ENCODE measurements at regions not wholly inside any gene's neighbourhood (a gene's known extent, or its start where the extent isn't known, plus 50 kb on each side); places are given as distances from the start of the nearest gene placed in this dataset.
A peak's percentile ranks its signal among the peaks of the same experiment; 100 is the strongest.

DNA sequence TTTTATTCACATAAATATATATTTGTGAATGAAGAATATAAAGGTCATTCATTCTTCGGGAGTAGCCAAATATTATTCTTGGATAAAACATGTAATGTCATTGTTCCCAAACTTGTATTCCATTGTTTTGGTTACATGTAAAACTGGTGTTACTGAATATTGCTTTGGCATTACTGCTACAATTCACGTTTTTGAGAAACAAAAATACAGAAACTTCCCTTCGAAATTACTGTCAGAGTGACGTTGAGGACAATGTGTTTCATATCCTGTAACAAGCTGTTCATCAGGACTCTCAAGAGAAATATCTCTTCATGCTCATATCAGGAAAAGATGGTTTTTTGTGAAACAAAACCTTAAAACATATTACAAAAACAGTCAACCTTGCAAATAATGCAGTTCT lies 258.9 kb upstream of the DDX53 start:
- Histone ChIP-seq H3K4me1 (no peaks in the 10 kb centered on the region), H3K4me3 (no peak overlapping the region), H3K36me3 (no peaks in the 10 kb centered on the region), H3K27ac (no peak overlapping the region), H3K27me3 (no peaks in the 10 kb centered on the region), H3K9me3 (no peaks in the 10 kb centered on the region)
- intact Hi-C loops (cut with DNase I; ENCODE audit: low total_unique reads) (no loop called here), in situ Hi-C loops (cut with MboI; ENCODE audit: low sequenced_read_pairs in 4 of 4) (no loop called here)
- DNase-seq (no peak), ATAC-seq (no peak)
- no peak for TF ChIP-seq POLR2A (IDR thresholded peaks at IDR 0.05)

DNA sequence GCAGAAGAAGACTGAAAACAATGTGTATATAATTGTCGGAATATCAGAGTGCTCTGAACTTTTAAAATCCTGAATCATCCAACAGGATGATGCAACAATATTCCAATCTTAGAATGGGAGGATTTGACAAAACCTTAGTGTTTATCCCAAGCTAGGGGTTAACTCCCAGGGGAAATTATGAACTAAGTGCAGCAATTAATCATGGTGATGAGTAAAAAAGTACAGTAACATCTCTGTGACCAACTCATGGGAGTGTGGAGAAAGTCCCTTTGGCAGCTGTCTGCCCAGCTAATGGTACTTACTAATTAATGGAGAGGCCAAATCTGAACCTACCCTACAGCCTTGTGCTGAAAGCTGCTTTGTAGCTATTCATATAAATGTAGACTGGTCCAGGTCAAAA lies 257.6 kb upstream of the DDX53 start:
- TF ChIP-seq, protein P1, sequence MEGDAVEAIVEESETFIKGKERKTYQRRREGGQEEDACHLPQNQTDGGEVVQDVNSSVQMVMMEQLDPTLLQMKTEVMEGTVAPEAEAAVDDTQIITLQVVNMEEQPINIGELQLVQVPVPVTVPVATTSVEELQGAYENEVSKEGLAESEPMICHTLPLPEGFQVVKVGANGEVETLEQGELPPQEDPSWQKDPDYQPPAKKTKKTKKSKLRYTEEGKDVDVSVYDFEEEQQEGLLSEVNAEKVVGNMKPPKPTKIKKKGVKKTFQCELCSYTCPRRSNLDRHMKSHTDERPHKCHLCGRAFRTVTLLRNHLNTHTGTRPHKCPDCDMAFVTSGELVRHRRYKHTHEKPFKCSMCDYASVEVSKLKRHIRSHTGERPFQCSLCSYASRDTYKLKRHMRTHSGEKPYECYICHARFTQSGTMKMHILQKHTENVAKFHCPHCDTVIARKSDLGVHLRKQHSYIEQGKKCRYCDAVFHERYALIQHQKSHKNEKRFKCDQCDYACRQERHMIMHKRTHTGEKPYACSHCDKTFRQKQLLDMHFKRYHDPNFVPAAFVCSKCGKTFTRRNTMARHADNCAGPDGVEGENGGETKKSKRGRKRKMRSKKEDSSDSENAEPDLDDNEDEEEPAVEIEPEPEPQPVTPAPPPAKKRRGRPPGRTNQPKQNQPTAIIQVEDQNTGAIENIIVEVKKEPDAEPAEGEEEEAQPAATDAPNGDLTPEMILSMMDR (IDR thresholded peaks at IDR 0.05 in 4 of 5, conservative IDR thresholded peaks at IDR 0.05 in 1 of 5), result no peak
- TF ChIP-seq POLR2A (IDR thresholded peaks at IDR 0.05), result no peak
- intact Hi-C loops (cut with DNase I; ENCODE audit: low total_unique reads), result no loop called here

DNA sequence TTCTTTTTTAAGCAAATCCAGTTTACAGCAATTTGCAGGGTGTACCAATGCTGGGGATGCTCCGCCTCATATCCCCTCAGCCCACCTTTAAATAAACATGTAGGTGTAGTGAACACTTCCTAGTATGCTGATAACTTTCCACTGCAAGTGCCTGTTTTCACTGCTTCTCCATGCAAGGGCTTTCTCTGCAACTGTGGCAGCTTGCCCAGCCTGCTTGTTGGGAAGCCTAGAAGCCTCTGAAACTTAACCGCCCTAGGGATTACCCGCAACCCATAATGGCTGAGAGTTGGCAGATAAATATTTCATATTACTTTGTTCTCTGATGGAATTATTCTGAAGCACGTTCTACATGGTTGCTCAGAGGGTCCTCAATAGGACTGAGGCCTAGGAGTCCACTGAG lies 253.7 kb upstream of the DDX53 start:
- in situ Hi-C loops (cut with MboI; ENCODE audit: low sequenced_read_pairs in 4 of 4), result no loop called here
- no peak for TF ChIP-seq POLR2A (IDR thresholded peaks at IDR 0.05)
- TF ChIP-seq, protein P1 (IDR thresholded peaks at IDR 0.05 in 4 of 5, conservative IDR thresholded peaks at IDR 0.05 in 1 of 5), result no peak
- Histone ChIP-seq H3K27ac (no peak overlapping the region), H3K27me3 (no peaks in the 10 kb centered on the region), H3K36me3 (no peaks in the 10 kb centered on the region), H3K9me3 (no peaks in the 10 kb centered on the region), H3K4me1 (no peaks in the 10 kb centered on the region), H3K4me3 (no peak overlapping the region)
- intact Hi-C loops (cut with DNase I; ENCODE audit: low total_unique reads), result no loop called here
- ATAC-seq, result no peak
- DNase-seq, result no peak

More for the DNA sequence above, 257.6 kb upstream of the DDX53 start:
- DNase-seq (no peak), ATAC-seq (no peak)
- no peaks in the 10 kb centered on the region for H3K9me3 ChIP-seq
- H3K27ac ChIP-seq, result no peak overlapping the region
- no peak overlapping the region for H3K4me3 ChIP-seq
- no peaks in the 10 kb centered on the region for H3K4me1 ChIP-seq
- no peaks in the 10 kb centered on the region for H3K36me3 ChIP-seq
- no peaks in the 10 kb centered on the region for H3K27me3 ChIP-seq
- in situ Hi-C loops (cut with MboI; ENCODE audit: low sequenced_read_pairs in 4 of 4), result no loop called here

DNA sequence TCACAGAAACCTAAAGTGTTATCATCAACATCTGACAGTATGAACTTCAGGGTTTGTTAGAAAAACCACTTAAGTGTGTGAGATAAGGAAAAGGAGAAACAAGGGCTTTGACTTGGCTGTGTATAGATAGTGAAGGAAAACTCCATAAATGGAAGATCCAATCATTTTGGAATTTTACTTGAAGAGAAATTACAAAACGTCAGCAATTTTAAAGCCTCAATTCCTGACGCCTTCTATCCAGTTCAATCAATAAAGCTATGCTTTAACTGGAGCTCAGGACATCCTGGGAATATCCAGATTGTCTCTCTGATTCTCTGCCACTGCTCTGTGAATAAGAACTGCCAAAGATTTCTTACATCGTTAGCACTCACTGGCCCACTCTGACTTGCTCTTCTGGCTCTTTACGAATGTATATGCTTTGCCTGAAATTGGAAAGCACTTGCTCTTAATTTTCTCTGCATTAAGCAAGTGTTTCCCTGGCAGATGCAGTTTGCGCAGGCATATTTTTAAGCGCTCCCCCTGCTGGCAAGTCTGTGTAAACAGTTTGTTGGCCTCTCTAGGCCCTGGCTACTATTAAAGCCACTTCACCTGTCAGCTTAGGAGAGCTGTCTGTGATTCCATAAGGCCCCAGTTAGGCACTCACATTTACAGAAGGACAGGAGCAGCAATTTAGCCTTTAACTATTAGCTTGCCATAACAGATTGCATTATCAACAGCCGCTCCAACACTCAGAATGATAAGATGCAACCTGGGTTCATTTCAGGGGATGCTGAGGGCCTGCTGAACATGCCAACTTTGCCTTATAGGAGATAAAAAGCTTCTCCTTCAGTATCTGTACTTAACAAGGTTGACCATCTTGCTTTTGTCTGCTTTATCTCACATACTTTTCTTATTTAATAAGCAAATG lies 251.4 kb upstream of the DDX53 start:
- intact Hi-C loops (cut with DNase I; ENCODE audit: low total_unique reads), result no loop called here
- DNase-seq (peak in 1 of 2 donors; percentile 11), ATAC-seq (no peak)
- TF ChIP-seq, protein P1 (IDR thresholded peaks at IDR 0.05 in 4 of 5, conservative IDR thresholded peaks at IDR 0.05 in 1 of 5), result peak; percentile 30 to 66 (median 37)
- TF ChIP-seq POLR2A (IDR thresholded peaks at IDR 0.05), result no peak
- in situ Hi-C loops (cut with MboI; ENCODE audit: low sequenced_read_pairs in 4 of 4), result no loop called here
- H3K4me1 ChIP-seq, result no peaks in the 10 kb centered on the region
- no peak overlapping the region for H3K27ac ChIP-seq
- no peaks in the 10 kb centered on the region for H3K27me3 ChIP-seq
- no peak overlapping the region for H3K4me3 ChIP-seq
- no peaks in the 10 kb centered on the region for H3K36me3 ChIP-seq
- no peaks in the 10 kb centered on the region for H3K9me3 ChIP-seq

DNA sequence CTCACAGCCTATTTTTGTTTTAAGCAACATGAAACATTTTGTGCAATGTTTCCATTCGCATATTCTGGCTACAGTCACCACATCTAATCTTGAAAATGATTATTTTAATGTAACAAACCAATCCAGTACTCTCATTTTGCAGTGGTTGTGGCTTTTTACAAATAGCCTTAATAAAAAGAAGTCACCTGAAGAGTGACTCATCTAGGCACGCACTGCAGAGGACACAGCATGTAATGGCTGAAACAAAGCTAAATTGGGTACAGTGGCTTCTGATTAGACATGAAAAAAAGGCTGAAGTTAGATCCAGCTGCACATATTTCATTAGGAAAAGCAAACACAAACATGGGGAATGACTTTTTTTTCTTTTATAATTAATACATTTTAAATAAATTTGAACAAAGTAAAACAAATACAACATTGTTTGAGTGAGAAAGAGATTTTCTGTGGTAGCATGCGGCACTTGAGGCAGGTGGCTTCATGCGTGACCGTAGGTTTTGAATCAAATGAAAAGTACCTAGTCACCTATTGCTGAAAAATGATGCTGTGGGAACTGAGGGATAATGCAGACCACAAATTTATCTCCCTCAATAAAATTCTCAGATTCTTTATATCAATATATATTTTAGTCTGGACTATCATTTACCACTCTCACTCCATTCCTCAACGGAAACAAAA lies 240.8 kb upstream of the DDX53 start:
- intact Hi-C loops (cut with DNase I; ENCODE audit: low total_unique reads), result no loop called here
- no peak for TF ChIP-seq POLR2A (IDR thresholded peaks at IDR 0.05)
- TF ChIP-seq, protein P1 (IDR thresholded peaks at IDR 0.05 in 4 of 5, conservative IDR thresholded peaks at IDR 0.05 in 1 of 5), result no peak
- H3K36me3 ChIP-seq, result no peaks in the 10 kb centered on the region
- H3K9me3 ChIP-seq, result no peaks in the 10 kb centered on the region
- no peaks in the 10 kb centered on the region for H3K4me1 ChIP-seq
- DNase-seq, result no peak
- in situ Hi-C loops (cut with MboI; ENCODE audit: low sequenced_read_pairs in 4 of 4), result no loop called here
- no peak overlapping the region for H3K4me3 ChIP-seq
- no peak for ATAC-seq
- no peaks in the 10 kb centered on the region for H3K27me3 ChIP-seq
- H3K27ac ChIP-seq, result no peak overlapping the region

All from gastrocnemius medialis (tissue), 4 donors.